OCI-LY7 (cell line): ENCODE measurements at regions not wholly inside any gene's neighbourhood (a gene's known extent, or its start where the extent isn't known, plus 50 kb on each side); places are given as distances from the start of the nearest gene placed in this dataset.

ENCODE experiments used
- BruUV-seq: library from RNA; stranded (reverse); fragments of 400-500 nt; replicated peaks from 2 replicates; lab custom pipeline; 2021; lab: Mats Ljungman, UMichigan
- CTCF ChIA-PET: fragments of 300-600 bp; sonication (Branson Sonifier 250); formaldehyde crosslinking; loops from one replicate; lab custom pipeline; 2022; ENCODE audit warnings: antibody characterized with exemption; ENCODE audit not compliant: unreplicated experiment; lab: Charles Lee
- POLR2A ChIA-PET: fragments of 300-600 bp; sonication (Branson Sonifier 250); formaldehyde crosslinking; loops from one replicate; lab custom pipeline; 2022; ENCODE audit warnings: antibody characterized with exemption; lab: Charles Lee
- DNase-seq: peaks from one replicate; pipeline ENCODE4 v3.0.0-alpha.2; 2015; ENCODE audit warnings: low spot score
- H2AFZ ChIP-seq: fragments of 200-600 bp; sonication (generic), shearing (Covaris generic); 2 replicates; pipeline ENCODE4 v1.6.1; 2014; ENCODE audit warnings: mild to moderate bottlenecking, antibody characterized with exemption, low read length, moderate library complexity
- H3K27ac ChIP-seq: fragments of 200-600 bp; sonication (generic); 2 replicates; pipeline ENCODE4 v1.5.1; 2014; ENCODE audit warnings: mixed run types, low read depth, mild to moderate bottlenecking, moderate library complexity, low read length, inconsistent platforms; ENCODE audit not compliant: poor library complexity, severe bottlenecking
- H3K36me3 ChIP-seq: fragments of 200-600 bp; sonication (generic); 2 replicates; pipeline ENCODE4 v1.6.1; 2014; ENCODE audit warnings: mild to moderate bottlenecking, antibody characterized with exemption, low read length, moderate library complexity, mixed read lengths; ENCODE audit not compliant: insufficient read depth
- H3K4me1 ChIP-seq: fragments of 200-600 bp; sonication (generic); 2 replicates; pipeline ENCODE4 v1.5.1; 2014; ENCODE audit warnings: mild to moderate bottlenecking, low read length; ENCODE audit not compliant: insufficient read depth, poor library complexity, severe bottlenecking
- H3K4me2 ChIP-seq: fragments of 200-600 bp; sonication (generic); 2 replicates; pipeline ENCODE4 v1.6.1; 2014; ENCODE audit warnings: mild to moderate bottlenecking, low read length
- H3K4me3 ChIP-seq: fragments of 200-600 bp; sonication (generic); 2 replicates; pipeline ENCODE4 v1.5.1; 2014; ENCODE audit warnings: mild to moderate bottlenecking, low read depth, low read length; ENCODE audit not compliant: poor library complexity, severe bottlenecking
- H3K79me2 ChIP-seq: fragments of 200-600 bp; sonication (generic); 2 replicates; pipeline ENCODE4 v1.6.1; 2016; ENCODE audit warnings: low read depth, mild to moderate bottlenecking, low read length, moderate library complexity, mixed read lengths; ENCODE audit not compliant: insufficient read depth
- H3K9me2 ChIP-seq: fragments of 200-600 bp; sonication (generic); 2 replicates; pipeline ENCODE4 v1.6.1; 2016; ENCODE audit warnings: mild to moderate bottlenecking, low read length, mixed read lengths; ENCODE audit not compliant: insufficient read depth
- H3K9me3 ChIP-seq: fragments of 200-600 bp; sonication (generic); 2 replicates; pipeline ENCODE4 v1.6.1; 2014; ENCODE audit warnings: mild to moderate bottlenecking, mixed run types, low read length, mixed read lengths
- H4K20me1 ChIP-seq: fragments of 200-600 bp; sonication (generic); 2 replicates; pipeline ENCODE4 v1.6.1; 2014; ENCODE audit warnings: mild to moderate bottlenecking, antibody characterized with exemption, low read length, moderate library complexity, mixed read lengths; ENCODE audit not compliant: insufficient read depth
- CTCF ChIP-seq: fragments of 200-600 bp; sonication (generic); conservative IDR thresholded peaks from 2 replicates; pipeline ENCODE4 v1.5.1; 2014; ENCODE audit warnings: mild to moderate bottlenecking, antibody characterized with exemption, low read length, moderate library complexity, mixed read lengths
- EZH2phosphoT487 ChIP-seq: fragments of 200-600 bp; sonication (generic); IDR thresholded peaks from 2 replicates; pipeline ENCODE4 v1.6.1; 2018; ENCODE audit warnings: low read depth, borderline replicate concordance, mild to moderate bottlenecking, mixed run types, antibody characterized with exemption, low read length, moderate library complexity, mixed read lengths
- intact Hi-C: fragments of 100-400 bp; cut with micrococcal nuclease; formaldehyde crosslinking; loops from one replicate; pipeline ENCODE4 v1.10.0; 2022; ENCODE audit not compliant: unreplicated experiment

- no peak for DNase-seq
- H3K4me1 ChIP-seq, result no peaks in the 10 kb centered on the region
- ChIA-PET POLR2A (interaction anchor here (0.6 kb wide), 1 partner anchor 1242 kb away, joined by 3 read pairs; no protein-coding TSS in a partner anchor), CTCF (no interaction called here)
- no peak overlapping the region for H3K4me2 ChIP-seq
- no peaks in the 10 kb centered on the region for H3K9me3 ChIP-seq
- TF ChIP-seq CTCF (no peak), EZH2phosphoT487 (no peak)
- no peak overlapping the region for H2AFZ ChIP-seq
- no peak overlapping the region for H3K4me3 ChIP-seq
- H3K9me2 ChIP-seq, result no peaks in the 10 kb centered on the region
- intact Hi-C loops, result no loop called here
- H4K20me1 ChIP-seq, result no peaks in the 10 kb centered on the region
- BruUV-seq, result no TSS peak
- H3K27ac ChIP-seq, result no peak overlapping the region
- H3K36me3 ChIP-seq, result no peaks in the 10 kb centered on the region
- no peaks in the 10 kb centered on the region for H3K79me2 ChIP-seq
These were observed 603.4 kb upstream of the GBE1 start for GRCh38 chr3:82364827-82365226.

- H4K20me1 ChIP-seq, result no peaks in the 10 kb centered on the region
- no peaks in the 10 kb centered on the region for H3K9me2 ChIP-seq
- H2AFZ ChIP-seq, result no peak overlapping the region
- TF ChIP-seq CTCF, result no peak
- no peak for TF ChIP-seq EZH2phosphoT487
- intact Hi-C loops, result no loop called here
- H3K36me3 ChIP-seq, result no peaks in the 10 kb centered on the region
- DNase-seq, result no peak
- no peaks in the 10 kb centered on the region for H3K9me3 ChIP-seq
- no TSS peak for BruUV-seq
- POLR2A ChIA-PET, result no interaction called here
- H3K4me2 ChIP-seq, result no peak overlapping the region
- CTCF ChIA-PET, result no interaction called here
- H3K4me3 ChIP-seq, result no peak overlapping the region
- no peaks in the 10 kb centered on the region for H3K4me1 ChIP-seq
- no peak overlapping the region for H3K27ac ChIP-seq
- H3K79me2 ChIP-seq, result no peaks in the 10 kb centered on the region
These were observed 601.7 kb upstream of the GBE1 start for GRCh38 chr3:82363131-82363530.

GRCh38 chr3:82355228-82355627 is 593.8 kb upstream of the GBE1 start:
- Histone ChIP-seq H3K4me3 (no peak overlapping the region), H3K79me2 (no peaks in the 10 kb centered on the region), H2AFZ (no peak overlapping the region), H3K4me1 (no peaks in the 10 kb centered on the region), H3K9me3 (no peaks in the 10 kb centered on the region), H3K36me3 (no peaks in the 10 kb centered on the region), H3K27ac (no peak overlapping the region), H3K9me2 (no peaks in the 10 kb centered on the region), H4K20me1 (no peaks in the 10 kb centered on the region), H3K4me2 (no peak overlapping the region)
- ChIA-PET CTCF (no interaction called here), POLR2A (no interaction called here)
- TF ChIP-seq CTCF (no peak), EZH2phosphoT487 (no peak)
- no TSS peak for BruUV-seq
- intact Hi-C loops, result no loop called here
- DNase-seq, result no peak
